ENCODE measurements at regions not wholly inside any gene's neighbourhood (a gene's known extent, or its start where the extent isn't known, plus 50 kb on each side); places are given as distances from the start of the nearest gene placed in this dataset.

- ATAC-seq (no peak), DNase-seq (no peak)
- H3K36me3 Mint-ChIP-seq (ENCODE audit: low read depth) = no peaks in the 10 kb centered on the region
- H3K27me3 Mint-ChIP-seq = no peaks in the 10 kb centered on the region
- no peak overlapping the region for H3K27ac Mint-ChIP-seq
- no peak overlapping the region for H3K4me3 Mint-ChIP-seq
- ChIA-PET CTCF (interaction anchor here (0.8 to 1.1 kb wide), 3 partner anchors 35 to 266 kb away, joined by 3 to 5 read pairs (median 5); no protein-coding TSS in a partner anchor), POLR2A (no interaction called here)
- intact Hi-C loops (cut with DNase I, micrococcal nuclease) = loop anchor here in 1 of 2 experiments (2.0 kb wide), 1 partner anchor 457 kb away; no protein-coding TSS in a partner anchor
- H3K9me3 Mint-ChIP-seq (ENCODE audit: low read depth) = no peaks in the 10 kb centered on the region
- no peaks in the 10 kb centered on the region for H3K4me1 Mint-ChIP-seq
Measured at GRCh38 chr5:68744206-68744605, 349.6 kb upstream of the SLC30A5 start.

GRCh38 chr5:68745448-68745847 is 348.4 kb upstream of the SLC30A5 start:
- Mint-ChIP-seq H3K27ac (no peak overlapping the region), H3K27me3 (no peaks in the 10 kb centered on the region), H3K4me1 (no peaks in the 10 kb centered on the region), H3K36me3 (ENCODE audit: low read depth) (no peaks in the 10 kb centered on the region), H3K9me3 (ENCODE audit: low read depth) (no peaks in the 10 kb centered on the region), H3K4me3 (no peak overlapping the region)
- CTCF ChIA-PET = no interaction called here
- POLR2A ChIA-PET = no interaction called here
- intact Hi-C loops (cut with DNase I, micrococcal nuclease) = loop anchor here in 1 of 2 experiments (2.0 kb wide), 1 partner anchor 459 kb away; no protein-coding TSS in a partner anchor
- DNase-seq = peak; percentile 13
- no peak for ATAC-seq

- intact Hi-C loops (cut with DNase I, micrococcal nuclease) = no loop called here
- POLR2A ChIA-PET = no interaction called here
- no peaks in the 10 kb centered on the region for H3K36me3 Mint-ChIP-seq (ENCODE audit: low read depth)
- no peak overlapping the region for H3K4me3 Mint-ChIP-seq
- CTCF ChIA-PET = no interaction called here
- DNase-seq (no peak), ATAC-seq (no peak)
- no peaks in the 10 kb centered on the region for H3K27me3 Mint-ChIP-seq
- H3K4me1 Mint-ChIP-seq = no peaks in the 10 kb centered on the region
- H3K9me3 Mint-ChIP-seq (ENCODE audit: low read depth) = no peaks in the 10 kb centered on the region
- H3K27ac Mint-ChIP-seq = no peak overlapping the region
Measured at GRCh38 chr5:68746220-68746619, 347.6 kb upstream of the SLC30A5 start.

- no peaks in the 10 kb centered on the region for H3K36me3 Mint-ChIP-seq (ENCODE audit: low read depth)
- POLR2A ChIA-PET = no interaction called here
- DNase-seq (no peak), ATAC-seq (no peak)
- H3K4me3 Mint-ChIP-seq = no peak overlapping the region
- no peaks in the 10 kb centered on the region for H3K9me3 Mint-ChIP-seq (ENCODE audit: low read depth)
- intact Hi-C loops (cut with DNase I, micrococcal nuclease) = no loop called here
- H3K27ac Mint-ChIP-seq = no peak overlapping the region
- H3K27me3 Mint-ChIP-seq = no peaks in the 10 kb centered on the region
- H3K4me1 Mint-ChIP-seq = no peaks in the 10 kb centered on the region
- CTCF ChIA-PET = interaction anchor here (0.6 kb wide), 1 partner anchor 1431 kb away, joined by 4 read pairs; no protein-coding TSS in a partner anchor
Measured at GRCh38 chr5:68746643-68747420, 347.0 kb upstream of the SLC30A5 start.

- Mint-ChIP-seq H3K27ac (no peak overlapping the region), H3K4me1 (no peaks in the 10 kb centered on the region)
Measured at GRCh38 chr5:68747521-68747920, 346.3 kb upstream of the SLC30A5 start.

GRCh38 chr5:68748101-68748500 is 345.7 kb upstream of the SLC30A5 start:
- H3K27me3 Mint-ChIP-seq = no peaks in the 10 kb centered on the region
- no peak overlapping the region for H3K4me3 Mint-ChIP-seq
- POLR2A ChIA-PET = interaction anchor here (0.6 kb wide), 1 partner anchor 111 kb away, joined by 4 read pairs; no protein-coding TSS in a partner anchor
- no peaks in the 10 kb centered on the region for H3K4me1 Mint-ChIP-seq
- CTCF ChIA-PET = interaction anchor here (0.6 to 1.2 kb wide), 3 partner anchors 8 to 1101 kb away, joined by 3 to 5 read pairs (median 3); no protein-coding TSS in a partner anchor
- no peak for DNase-seq
- ATAC-seq = no peak
- intact Hi-C loops (cut with DNase I, micrococcal nuclease) = no loop called here
- H3K36me3 Mint-ChIP-seq (ENCODE audit: low read depth) = no peaks in the 10 kb centered on the region
- H3K9me3 Mint-ChIP-seq (ENCODE audit: low read depth) = no peaks in the 10 kb centered on the region
- no peak overlapping the region for H3K27ac Mint-ChIP-seq

More at GRCh38 chr5:68747521-68747920, 346.3 kb upstream of the SLC30A5 start:
- DNase-seq = no peak
- Mint-ChIP-seq H3K4me3 (no peak overlapping the region), H3K27me3 (no peaks in the 10 kb centered on the region), H3K36me3 (ENCODE audit: low read depth) (no peaks in the 10 kb centered on the region), H3K9me3 (ENCODE audit: low read depth) (no peaks in the 10 kb centered on the region)
- intact Hi-C loops (cut with DNase I, micrococcal nuclease) = no loop called here
- ATAC-seq = no peak
- ChIA-PET CTCF (interaction anchor here (1.2 kb wide), 1 partner anchor 9 kb away, joined by 3 read pairs; no protein-coding TSS in a partner anchor), POLR2A (no interaction called here)

GRCh38 chr5:68749077-68749476 is 344.7 kb upstream of the SLC30A5 start:
- ATAC-seq (no peak), DNase-seq (no peak)
- ChIA-PET POLR2A (no interaction called here), CTCF (interaction anchor here (0.7 to 1.2 kb wide), 2 partner anchors 7 to 34 kb away, joined by 3 to 4 read pairs; no protein-coding TSS in a partner anchor)
- H3K27me3 Mint-ChIP-seq = no peaks in the 10 kb centered on the region
- H3K4me1 Mint-ChIP-seq = no peaks in the 10 kb centered on the region
- no peak overlapping the region for H3K4me3 Mint-ChIP-seq
- no peaks in the 10 kb centered on the region for H3K9me3 Mint-ChIP-seq (ENCODE audit: low read depth)
- intact Hi-C loops (cut with DNase I, micrococcal nuclease) = no loop called here
- H3K36me3 Mint-ChIP-seq (ENCODE audit: low read depth) = no peaks in the 10 kb centered on the region
- H3K27ac Mint-ChIP-seq = no peak overlapping the region

GRCh38 chr5:68749631-68750030 is 344.2 kb upstream of the SLC30A5 start:
- H3K27me3 Mint-ChIP-seq = no peaks in the 10 kb centered on the region
- intact Hi-C loops (cut with DNase I, micrococcal nuclease) = no loop called here
- no peak overlapping the region for H3K27ac Mint-ChIP-seq
- H3K4me1 Mint-ChIP-seq = no peaks in the 10 kb centered on the region
- CTCF ChIA-PET = no interaction called here
- POLR2A ChIA-PET = no interaction called here
- ATAC-seq = no peak
- H3K4me3 Mint-ChIP-seq = no peak overlapping the region
- no peaks in the 10 kb centered on the region for H3K9me3 Mint-ChIP-seq (ENCODE audit: low read depth)
- H3K36me3 Mint-ChIP-seq (ENCODE audit: low read depth) = no peaks in the 10 kb centered on the region
- no peak for DNase-seq

GRCh38 chr5:68751661-68752060 is 342.2 kb upstream of the SLC30A5 start:
- H3K36me3 Mint-ChIP-seq (ENCODE audit: low read depth) = no peaks in the 10 kb centered on the region
- intact Hi-C loops (cut with DNase I, micrococcal nuclease) = no loop called here
- H3K9me3 Mint-ChIP-seq (ENCODE audit: low read depth) = no peaks in the 10 kb centered on the region
- H3K4me1 Mint-ChIP-seq = no peaks in the 10 kb centered on the region
- H3K27me3 Mint-ChIP-seq = no peaks in the 10 kb centered on the region
- ATAC-seq (no peak), DNase-seq (no peak)
- POLR2A ChIA-PET = no interaction called here
- CTCF ChIA-PET = no interaction called here
- H3K4me3 Mint-ChIP-seq = no peak overlapping the region
- H3K27ac Mint-ChIP-seq = no peak overlapping the region

- H3K36me3 Mint-ChIP-seq (ENCODE audit: low read depth) = no peaks in the 10 kb centered on the region
- H3K4me3 Mint-ChIP-seq = no peak overlapping the region
- ChIA-PET CTCF (no interaction called here), POLR2A (no interaction called here)
- no peaks in the 10 kb centered on the region for H3K27me3 Mint-ChIP-seq
- DNase-seq = no peak
- no peaks in the 10 kb centered on the region for H3K4me1 Mint-ChIP-seq
- H3K9me3 Mint-ChIP-seq (ENCODE audit: low read depth) = no peaks in the 10 kb centered on the region
- intact Hi-C loops (cut with DNase I, micrococcal nuclease) = no loop called here
- no peak overlapping the region for H3K27ac Mint-ChIP-seq
- ATAC-seq = no peak
Measured at GRCh38 chr5:68754536-68754935, 339.3 kb upstream of the SLC30A5 start.

GRCh38 chr5:68755293-68755692 is 338.5 kb upstream of the SLC30A5 start:
- no peak overlapping the region for H3K27ac Mint-ChIP-seq
- intact Hi-C loops (cut with DNase I, micrococcal nuclease) = no loop called here
- H3K4me3 Mint-ChIP-seq = no peak overlapping the region
- H3K27me3 Mint-ChIP-seq = no peaks in the 10 kb centered on the region
- no peaks in the 10 kb centered on the region for H3K36me3 Mint-ChIP-seq (ENCODE audit: low read depth)
- ChIA-PET POLR2A (no interaction called here), CTCF (no interaction called here)
- H3K4me1 Mint-ChIP-seq = no peaks in the 10 kb centered on the region
- no peak for DNase-seq
- H3K9me3 Mint-ChIP-seq (ENCODE audit: low read depth) = no peaks in the 10 kb centered on the region
- no peak for ATAC-seq

- H3K9me3 Mint-ChIP-seq (ENCODE audit: low read depth) = no peaks in the 10 kb centered on the region
- ChIA-PET CTCF (interaction anchor here (0.8 kb wide), 1 partner anchor 9 kb away, joined by 3 read pairs; no protein-coding TSS in a partner anchor), POLR2A (no interaction called here)
- no peaks in the 10 kb centered on the region for H3K27me3 Mint-ChIP-seq
- no peak for ATAC-seq
- no peak overlapping the region for H3K4me3 Mint-ChIP-seq
- H3K4me1 Mint-ChIP-seq = no peaks in the 10 kb centered on the region
- H3K36me3 Mint-ChIP-seq (ENCODE audit: low read depth) = no peaks in the 10 kb centered on the region
- no peak overlapping the region for H3K27ac Mint-ChIP-seq
- intact Hi-C loops (cut with DNase I, micrococcal nuclease) = no loop called here
- DNase-seq = no peak
Measured at GRCh38 chr5:68757006-68757405, 336.8 kb upstream of the SLC30A5 start.
